ENCODE measurements at regions not wholly inside any gene's neighbourhood (a gene's known extent, or its start where the extent isn't known, plus 50 kb on each side); places are given as distances from the start of the nearest gene placed in this dataset.

DNA sequence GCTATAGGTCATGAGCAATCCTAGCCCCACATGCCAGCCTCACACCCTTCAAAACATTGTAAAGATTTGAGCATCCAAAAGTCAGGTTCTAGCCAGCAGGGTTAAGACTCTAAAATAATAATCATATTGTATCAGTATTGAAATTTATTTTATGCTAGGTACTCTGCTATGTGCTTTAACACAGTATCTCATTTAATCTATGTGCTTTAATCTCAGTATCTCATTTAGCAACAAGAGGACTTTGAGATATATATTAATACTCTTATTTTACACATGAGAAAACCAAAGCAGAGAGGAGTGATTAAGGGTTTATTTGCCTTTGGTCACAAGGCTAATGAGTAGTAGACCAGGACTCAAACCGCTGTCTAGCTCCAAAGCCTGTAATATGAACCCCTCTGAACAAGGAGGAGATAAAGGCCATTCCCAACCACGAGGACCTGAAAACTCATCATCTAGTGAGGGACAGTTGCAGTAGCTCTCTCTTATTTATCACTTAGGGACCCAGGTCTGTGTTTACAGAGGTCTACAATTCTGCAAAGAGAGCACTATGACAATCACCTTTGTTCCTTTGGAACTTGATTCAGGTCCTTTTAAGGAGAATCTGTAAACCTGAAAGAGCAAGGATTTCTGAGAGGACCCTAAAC is 116.5 kb upstream of the SERTAD2 start:
- no peak for DNase-seq

DNA sequence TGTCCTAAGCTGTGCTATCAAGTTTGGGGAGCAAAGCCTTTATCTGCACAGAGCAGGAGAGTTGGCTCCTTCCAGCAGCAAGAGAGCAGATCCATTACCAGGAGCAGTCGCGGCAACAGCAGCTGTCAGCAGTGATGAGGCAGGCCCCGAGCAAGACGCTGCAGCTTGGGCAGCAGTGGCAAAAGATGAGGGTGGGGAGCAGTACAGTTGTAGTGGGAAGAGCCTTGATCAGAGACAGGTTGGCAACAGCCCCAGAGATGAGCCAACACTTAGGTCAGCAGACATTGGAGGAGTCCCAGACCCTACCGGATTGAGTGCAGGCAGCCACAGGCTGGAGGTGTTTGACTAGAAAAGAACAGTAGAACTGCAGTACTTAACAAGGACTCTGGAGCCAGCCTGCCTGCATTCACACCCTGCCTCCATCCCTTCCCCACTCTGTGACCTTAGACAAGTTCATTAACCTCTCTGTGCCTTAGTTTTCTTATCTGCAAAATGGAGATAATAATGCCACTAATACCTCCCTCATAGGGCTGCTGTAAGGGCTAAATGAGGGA is 117.1 kb upstream of the SERTAD2 start:
- no peak for DNase-seq

DNA sequence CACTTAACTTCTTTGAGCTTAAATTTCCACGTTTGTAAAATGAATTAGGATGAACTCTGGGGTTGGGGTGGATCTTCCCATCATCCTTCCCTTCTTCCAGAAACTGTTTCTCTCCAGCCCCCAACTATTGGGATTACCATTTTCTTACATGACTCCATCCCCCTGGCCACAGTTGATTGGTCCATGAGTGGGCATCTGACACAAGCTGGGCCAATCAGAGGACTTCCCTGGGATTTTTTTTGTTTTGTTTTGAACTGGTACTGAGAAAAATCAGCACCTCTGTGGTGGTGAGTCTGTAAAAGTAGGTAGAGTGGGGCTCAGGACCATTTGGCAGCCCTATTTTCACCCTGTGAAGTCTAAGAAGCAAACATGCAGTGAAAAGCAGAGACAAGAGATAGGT is 118.0 kb upstream of the SERTAD2 start:
- no peak for DNase-seq

DNA sequence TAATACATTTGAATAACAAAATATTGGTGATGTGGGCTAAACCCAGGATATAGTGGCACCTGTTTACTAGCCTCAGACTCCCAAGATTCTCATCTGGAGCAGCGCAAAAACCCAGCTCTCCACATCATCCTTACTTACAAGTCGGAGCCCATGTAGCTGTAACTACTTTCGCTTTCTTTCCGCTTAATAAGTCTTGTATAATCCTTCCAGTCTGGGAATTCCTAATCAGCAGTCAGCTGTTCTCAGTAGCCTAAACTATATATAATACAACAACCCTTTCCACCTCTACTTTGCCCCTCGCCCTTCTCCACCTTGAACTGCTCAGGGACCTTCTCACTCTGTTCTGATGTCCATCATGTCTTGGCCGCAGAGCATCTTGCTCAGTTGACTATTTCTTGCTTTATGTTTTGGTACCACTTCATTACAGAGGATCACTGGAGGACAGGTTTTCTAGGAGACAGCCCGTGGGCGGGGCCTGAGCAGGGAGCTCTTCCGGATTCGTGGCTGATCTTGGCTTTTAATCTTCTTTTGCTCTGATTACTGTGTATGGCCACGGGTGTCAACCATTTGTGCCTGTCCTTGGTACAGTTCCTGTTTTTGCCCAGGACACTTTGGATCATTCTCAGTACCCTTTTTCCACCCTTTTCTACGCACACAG is 119.9 kb upstream of the SERTAD2 start:
- DNase-seq, result no peak

DNA sequence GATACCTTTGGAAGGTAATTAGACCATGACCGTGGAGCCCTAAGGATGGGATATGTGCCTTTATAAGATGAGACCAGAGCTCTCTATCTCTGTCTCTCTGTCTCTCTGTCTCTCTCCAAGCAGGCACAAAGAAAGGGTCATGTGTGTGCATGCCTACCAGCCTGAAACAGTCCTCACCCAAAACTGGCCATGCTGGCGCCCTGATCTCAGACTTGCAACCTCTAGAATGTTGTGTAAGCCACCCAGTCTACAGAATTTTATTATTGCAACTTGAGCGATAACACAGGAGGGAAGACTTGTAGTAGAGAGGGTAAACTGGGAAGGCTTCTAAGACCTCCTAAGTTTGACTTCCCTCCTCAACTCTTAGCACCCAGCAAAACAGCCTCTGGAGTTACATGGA is 124.1 kb upstream of the SERTAD2 start:
- DNase-seq, result no peak

DNA sequence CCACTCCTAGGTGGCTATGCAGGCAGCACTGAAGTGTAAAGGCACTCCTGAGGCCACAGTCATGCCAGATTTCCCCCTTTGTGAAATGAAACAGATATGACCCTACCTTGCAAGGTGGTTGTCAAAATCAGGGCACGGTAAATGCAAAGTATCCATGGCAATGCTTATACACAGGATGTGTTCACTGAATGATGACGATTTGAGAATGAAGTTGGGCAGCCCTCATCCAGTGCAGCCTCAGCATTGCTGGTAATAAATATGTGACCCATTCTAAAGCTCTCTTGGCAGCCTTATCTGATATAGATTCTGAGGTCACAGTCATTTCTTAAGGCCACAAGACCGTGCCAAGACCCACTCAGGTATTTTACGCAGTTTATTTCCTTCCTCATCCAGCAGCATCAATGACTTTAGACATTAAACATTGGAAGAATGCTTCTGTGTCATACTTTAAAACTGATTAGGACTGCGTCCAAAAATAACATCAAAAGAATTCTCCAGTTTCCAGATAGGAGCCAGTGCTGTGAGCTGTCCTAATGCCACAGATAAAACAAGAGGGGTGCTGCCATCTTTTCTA is 125.5 kb upstream of the SERTAD2 start:
- no peak for DNase-seq

DNA sequence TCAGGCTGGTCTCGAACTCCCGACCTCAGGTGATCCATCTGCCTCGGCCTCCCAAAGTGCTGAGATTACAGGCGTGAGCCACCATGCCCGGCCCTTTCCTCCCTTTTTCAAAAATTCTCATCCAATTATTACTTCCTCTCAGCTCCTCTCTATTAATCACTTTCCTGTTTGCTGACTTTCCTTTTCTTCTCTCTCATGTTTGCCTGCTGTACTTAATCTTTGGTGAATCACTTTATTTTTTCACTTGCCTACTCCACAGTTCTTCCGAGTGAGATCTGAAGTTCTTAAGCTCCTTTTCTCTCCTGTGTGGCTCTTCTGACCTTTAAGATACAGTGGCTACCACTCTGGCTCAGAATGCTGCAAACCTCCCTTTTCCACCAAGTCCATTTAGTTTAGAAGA is 126.3 kb upstream of the SERTAD2 start:
- DNase-seq, result no peak

DNA sequence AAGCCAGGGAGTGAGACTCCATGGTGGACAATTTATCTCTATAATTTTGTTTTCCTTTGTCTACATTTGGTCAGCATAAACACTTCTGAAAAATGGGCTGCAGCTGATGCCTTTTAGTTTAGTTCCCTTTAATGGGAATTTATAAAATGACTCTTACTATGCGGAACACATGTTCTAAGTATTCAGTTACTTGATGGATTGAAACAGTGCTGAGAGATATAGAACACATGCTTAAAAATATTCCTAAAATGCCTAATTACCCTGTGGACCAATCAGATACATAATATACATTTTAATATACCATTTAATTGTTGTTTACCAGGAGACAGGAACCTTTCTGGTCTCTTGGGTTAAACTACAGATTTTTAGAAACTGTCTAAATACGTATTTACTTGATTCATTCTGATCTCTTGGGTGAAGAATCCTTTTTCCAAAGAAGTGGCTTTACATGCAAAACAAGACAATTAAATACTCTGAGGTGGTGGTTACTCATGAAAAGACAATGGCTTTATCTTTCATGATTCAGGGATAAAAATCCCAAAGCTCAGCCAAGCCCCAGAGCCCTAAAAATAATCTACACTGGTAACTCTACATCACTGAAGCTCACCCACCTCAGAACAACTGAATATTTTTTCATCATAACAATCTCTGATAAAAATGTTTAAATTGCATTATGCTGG is 128.1 kb upstream of the SERTAD2 start:
- DNase-seq, result no peak

DNA sequence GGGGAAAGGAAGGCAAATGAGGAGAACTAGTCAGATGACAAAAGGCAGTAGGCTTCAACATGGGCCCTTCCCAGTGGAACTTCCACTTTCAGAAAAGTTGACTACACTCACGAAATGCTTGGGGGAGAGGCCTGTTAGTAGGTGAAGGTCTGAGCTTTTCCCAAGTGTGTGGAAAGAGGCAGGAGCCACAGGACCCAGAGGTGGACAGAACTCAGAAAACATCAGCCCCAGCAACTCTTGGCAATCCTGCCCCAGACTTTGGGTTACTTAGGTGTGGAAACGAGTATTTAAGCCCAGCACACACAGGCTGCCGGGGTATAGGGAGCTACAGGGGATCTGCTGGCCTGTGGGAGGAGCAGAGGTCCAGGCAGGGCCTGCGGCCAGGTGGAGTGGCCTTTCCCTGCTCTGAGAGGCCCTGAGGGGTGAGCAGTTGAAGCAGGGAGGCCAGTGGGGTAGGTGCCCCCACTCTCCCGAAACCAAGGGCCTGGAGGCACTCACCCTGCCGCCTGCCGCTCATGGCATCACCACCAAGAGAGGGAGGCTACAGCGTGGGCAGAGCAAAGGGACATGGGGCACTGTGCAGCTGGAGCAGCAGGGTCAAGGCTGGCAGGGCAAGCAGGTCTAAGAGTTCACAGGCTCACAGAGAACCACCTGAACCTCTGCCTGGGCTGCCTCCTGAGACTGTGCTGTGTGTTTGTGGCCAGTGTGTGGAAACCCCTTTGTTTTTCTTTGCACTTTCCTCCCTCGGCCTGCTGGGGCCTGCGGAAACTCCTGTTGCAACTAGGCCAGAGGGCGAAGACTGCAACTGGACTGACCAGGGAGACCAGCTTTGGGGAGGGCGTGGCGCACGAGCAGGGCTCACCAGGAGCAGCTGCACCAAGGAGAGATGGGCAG is 130.7 kb upstream of the SERTAD2 start:
- DNase-seq, result no peak

DNA sequence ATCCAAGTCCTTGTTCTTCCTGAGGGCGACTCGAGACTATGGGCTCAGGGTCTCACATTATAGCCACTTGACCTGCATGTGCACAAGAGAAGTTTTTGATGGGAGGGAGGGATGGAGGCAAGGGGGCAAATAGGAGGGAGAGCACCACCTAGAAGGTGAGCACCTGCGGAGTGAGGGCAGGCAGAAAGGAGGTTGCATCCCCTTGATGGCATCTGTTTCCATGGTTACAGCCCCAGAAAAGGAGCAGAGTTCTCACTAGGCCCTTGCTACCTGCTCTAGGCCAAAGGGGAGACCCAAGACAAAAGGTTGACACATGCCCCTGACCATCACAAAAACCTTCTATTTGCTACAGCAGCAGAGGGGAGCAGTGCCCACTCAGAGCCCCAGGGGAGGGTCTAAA is 131.5 kb upstream of the SERTAD2 start:
- DNase-seq, result no peak

DNA sequence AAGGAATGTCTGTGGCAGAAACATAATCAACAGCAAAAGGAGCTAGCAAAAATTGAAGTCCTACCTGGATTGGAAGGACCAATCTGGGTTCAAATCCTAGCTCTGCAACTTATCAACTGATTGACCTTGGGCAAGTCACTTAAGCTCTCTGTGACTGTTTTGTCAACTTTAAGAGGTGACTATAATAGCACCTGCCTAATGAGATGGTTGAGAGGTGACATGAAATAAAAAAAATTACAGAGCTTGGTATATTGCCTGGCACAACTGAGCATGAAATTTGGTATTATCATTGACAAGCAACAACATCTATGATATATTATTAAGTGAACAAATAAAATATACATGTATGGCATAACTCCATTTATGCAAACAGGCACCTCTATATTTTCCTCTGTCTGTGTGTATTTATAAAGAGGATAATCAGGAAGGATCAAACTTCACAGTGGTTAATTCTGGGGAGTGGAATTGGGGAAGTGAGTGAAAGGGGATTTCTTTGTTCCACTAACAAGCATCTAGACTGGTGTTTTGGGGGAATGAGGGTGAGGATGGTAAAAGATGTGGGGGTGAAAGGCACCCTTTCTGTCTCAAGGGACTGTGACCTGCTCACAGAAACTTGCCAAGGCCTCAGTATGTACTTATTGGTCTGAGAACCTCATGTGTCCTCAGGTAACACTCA is 132.8 kb upstream of the SERTAD2 start:
- no peak for DNase-seq

DNA sequence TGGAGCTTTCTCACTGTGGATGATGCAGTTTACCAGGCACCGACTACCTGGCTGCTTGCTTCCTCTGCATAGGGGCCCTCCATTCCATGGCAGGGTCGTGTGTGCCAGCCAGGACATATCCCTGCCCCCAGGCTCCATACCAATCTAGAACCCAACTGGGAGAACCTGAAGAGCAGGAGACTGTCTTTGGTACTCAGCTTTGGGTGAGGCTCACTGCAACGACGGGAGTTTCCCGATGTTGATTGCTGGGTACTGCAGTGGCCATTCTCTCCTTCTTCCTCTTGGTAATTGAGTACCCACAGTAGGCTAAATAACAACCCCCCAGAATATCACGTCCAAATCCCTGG is 133.3 kb upstream of the SERTAD2 start:
- DNase-seq, result no peak

DNA sequence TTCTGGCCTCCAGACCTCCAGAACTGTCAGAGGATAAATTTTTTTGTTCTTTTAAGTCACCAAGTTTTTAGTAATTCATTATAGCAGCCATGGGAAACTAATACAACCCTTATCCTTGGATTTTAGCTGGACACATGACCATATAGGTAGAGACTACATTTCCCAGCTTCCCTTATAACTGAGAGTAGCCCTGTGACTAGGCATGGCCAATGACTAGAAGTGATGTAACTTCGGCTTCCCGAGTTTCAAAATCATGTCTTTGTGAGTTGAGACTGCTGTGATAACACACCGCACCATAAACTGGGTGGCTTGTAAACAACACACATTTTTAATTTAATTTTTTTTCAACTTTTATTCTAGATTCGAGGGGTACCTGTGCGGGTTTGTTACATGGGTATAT is 134.0 kb upstream of the SERTAD2 start:
- DNase-seq, result no peak

DNA sequence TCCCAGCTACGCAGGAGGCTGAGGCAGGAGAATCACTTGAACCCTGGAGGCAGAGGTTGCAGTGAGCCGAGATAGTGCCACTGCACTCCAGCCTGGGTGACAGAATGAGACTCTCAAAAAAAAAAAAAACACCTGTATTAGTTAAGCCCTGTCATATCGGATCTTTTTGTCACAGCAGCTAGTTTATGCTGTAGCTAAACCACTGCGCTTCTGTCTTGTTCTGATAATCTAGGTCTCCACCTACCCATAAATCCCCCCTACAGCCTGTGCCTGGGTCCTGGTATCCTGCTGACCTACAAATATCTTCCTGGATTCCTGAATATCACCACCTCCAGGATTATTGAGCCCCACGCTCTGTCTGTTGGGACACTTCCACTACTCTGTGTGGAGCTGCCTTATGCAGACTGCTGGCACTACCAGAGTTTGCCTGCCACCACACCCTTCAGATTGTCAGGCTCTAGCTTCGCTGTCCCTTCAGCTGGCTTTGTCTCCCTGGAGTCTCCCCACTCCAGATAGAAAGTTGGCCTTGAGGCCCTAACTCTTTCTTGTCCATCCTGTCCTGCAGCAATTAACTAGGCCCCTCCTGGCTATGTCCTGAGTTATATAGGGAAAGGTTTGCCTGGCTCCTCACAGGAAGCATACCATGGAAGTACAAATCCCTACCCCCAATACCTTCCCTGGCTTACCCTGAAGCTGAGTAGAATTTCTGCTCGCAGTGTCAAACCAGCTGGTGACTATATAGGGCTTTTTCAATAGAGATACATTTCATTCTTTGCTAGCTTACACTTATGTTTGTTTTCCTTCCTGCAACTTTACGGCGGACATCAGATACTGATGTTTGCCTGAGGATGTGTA is 136.0 kb upstream of the SERTAD2 start:
- no peak for DNase-seq

DNA sequence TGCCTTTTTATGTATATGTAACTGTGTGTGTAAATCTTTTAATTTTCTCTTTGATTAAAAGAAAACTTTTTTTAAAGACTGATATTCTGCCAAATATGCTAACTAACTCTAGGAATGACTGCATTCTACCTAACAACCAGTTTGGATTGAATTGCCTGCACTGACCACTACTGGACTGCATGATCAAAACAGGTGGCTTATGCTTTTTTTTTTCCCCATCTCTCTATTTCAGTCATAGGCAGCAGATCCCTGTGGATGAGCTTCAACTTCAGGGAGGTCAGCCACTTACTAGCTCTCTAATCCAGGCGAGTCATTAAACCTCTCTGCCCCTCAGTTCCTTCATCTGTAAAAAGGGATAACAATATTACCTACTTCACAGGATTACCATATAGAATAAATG is 138.6 kb upstream of the SERTAD2 start:
- no peak for DNase-seq

DNA sequence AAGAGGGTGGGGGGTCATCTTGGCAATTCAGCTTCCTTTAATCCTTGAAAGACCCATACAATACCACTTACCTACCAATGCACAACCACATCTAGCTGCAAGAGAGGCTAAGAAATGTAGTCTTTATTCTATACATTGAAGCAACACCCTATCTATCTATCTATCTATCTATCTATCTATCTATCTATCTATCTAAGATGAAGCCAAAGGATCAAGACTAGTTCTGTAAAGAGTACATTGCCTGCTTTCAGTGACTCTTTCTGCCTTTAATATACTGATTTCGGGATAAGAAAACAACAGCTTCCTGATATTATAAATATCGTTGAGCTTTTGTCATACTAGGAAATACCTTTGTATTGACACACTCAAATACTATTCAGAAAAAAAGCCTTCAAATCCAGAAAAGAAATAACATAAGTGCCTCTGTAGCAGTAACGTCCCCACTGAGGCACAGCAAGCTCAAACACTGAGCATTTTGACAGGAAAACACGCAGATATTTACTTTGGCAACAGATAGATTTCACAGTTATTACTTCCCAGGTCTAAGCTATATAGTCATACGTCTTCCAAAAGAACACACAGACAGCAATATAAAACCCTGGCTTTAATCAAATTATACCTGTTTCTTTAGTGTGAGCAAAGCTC is 139.4 kb upstream of the SERTAD2 start:
- DNase-seq, result no peak

DNA sequence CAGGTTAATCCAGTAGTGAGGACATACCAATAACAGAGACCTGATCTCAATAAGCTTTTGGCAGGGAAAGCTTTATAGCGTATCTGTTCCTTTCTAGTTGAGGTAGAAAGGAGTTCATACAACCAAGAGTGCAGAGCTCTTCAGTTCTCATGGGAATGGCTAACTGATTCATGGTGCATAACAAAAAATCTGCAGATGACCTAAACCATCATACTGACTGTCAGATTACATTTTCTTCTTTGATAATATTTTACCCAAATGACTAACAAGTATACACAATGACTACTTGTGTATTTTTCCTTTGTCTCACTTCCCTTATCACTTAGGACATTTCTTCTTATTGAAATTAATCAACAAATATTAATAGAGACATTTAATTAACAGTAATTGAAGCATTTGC is 140.0 kb upstream of the SERTAD2 start:
- DNase-seq, result no peak

DNA sequence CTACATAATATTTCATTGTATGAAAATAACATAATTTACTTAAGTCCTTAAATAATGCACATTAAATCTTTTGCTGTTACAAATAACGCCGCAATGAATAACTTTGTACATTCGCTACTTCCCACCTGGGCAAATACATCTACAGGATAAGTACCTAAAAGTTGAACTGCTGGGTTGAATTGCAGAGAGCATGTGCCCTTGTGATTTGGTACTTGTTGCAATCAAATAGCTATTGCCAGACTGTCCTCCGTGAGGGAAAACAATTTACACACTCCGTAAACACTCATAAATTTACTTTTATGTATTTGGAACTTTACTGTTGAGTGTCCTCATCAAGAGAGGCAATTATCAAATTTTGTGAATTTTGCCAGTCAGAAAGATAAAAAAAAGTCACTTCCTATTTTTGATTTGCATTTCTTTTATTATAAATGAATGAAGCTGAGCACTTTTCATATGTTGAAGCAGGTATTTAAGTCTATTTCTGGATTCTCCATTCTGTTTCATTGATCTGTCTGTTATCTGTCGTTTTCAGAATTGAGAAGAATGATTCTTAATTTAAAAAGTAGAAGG is 140.8 kb upstream of the SERTAD2 start:
- no peak for DNase-seq

DNA sequence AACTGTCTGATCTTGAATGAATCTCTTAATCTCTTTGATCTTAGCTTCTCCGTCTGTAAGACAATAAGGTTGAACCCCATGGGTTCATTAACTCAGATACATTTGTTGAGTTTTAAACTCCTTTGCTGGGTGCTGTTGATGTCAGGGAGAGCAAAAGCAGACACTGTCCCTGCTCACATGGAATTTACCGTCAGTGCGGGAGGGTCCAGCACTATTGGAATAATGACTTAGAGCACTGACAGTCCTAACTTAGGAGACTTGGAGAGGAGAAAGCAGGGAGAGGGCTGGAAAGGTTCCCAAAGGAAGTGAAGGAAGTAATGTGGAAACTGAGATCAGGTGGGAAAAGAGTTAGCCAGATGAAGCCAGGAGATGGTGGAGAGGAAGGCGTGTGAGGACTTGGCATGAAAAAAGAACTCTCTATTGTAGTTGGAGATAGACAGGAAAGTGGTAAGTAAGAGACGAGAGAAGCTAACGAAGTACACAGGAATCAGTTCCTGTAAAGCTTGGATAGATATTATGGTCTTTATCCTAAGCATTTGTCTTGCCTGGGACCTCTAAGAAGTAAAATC is 141.4 kb upstream of the SERTAD2 start:
- no peak for DNase-seq

DNA sequence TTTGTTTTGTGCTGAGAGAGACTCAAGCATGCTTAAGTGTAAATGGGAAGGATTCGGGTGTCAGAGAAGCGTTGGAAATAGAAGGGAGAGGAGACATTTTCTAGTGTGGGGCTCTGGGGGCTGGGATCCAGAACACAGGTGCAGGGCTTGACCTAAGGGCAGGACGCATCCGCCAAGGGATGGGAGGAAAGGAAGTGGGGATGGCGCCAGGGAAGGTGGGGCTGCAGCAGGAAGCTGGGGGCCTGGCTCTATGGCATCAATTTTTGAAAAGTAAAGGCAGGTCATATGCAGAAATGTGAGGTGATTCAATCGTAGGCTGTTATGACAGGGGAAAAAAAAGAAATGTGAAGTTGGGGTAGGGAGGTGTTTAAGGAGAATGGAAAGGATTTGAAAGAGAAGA is 143.2 kb upstream of the SERTAD2 start:
- no peak for DNase-seq
